HG02610 (cell line): ENCODE measurements at regions not wholly inside any gene's neighbourhood (a gene's known extent, or its start where the extent isn't known, plus 50 kb on each side); places are given as distances from the start of the nearest gene placed in this dataset.

Source experiments
- ATAC-seq: cut with Tn5 transposase; IDR thresholded peaks from one replicate; pipeline ENCODE4 v1.9.1; 2021; ENCODE audit warnings: mild to moderate bottlenecking, moderate library complexity; ENCODE audit not compliant: unreplicated experiment

DNA sequence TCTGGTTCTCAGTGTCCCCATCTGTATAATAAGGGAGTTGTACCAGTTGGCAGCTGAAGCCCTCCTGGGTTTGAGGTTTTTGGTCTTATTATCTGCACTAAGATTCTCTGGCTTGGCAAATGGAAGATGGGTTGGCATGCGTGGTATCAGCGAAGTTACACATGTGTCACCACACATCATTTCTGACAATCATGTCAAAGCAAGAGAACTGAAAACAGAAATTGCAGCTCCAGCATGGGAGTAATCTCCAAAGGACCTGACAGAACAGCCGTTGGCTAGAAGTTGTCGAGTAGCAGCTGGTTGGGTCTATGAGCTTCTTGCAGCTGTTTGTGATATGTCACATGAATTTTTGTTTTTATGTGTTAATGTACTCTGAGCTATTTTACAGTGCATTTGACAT, 317.4 kb downstream of the SLC4A3 start:
- no peak for ATAC-seq

DNA sequence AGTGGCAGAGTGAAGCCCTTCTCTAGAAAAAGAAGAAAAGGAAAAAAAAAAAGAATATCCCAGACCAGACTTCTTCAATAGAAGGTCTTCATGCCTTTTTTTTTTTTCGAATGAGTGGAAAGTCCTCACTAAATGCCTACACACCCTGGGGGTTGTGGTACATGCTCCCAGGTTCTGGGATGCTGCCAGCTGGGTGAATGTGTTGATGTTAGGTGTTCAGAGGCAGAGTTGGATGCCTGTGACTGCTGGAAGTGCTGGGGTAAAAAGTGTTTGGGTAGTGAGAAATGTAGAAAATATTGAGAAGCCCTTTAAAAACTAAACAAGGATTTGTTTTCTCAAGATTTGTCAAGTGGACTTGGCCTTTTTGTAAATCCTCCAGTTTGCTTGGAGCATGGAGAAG, 318.6 kb downstream of the SLC4A3 start:
- no peak for ATAC-seq

DNA sequence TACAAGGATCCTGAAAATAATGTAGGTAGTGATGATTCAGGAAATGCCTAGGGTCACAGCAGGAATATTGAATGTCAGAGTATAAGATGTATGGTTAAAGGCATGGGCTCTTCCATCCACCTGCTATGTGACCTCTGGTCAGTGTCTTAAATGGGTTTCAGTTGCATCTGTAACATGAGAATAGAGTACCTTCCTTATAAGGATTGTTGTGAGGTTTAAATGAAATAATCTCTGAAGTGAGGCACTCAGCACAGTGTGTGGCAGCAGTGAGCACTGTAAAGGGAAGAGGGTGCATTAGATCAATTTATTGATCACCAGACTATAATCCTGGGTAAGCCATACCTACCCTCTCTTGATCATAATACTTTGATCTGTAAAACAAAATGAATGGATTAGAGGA, 319.1 kb downstream of the SLC4A3 start:
- no peak for ATAC-seq

- no peak for ATAC-seq
Measured at GRCh38 chr2:219947575-219947974, 320.1 kb downstream of the SLC4A3 start.

DNA sequence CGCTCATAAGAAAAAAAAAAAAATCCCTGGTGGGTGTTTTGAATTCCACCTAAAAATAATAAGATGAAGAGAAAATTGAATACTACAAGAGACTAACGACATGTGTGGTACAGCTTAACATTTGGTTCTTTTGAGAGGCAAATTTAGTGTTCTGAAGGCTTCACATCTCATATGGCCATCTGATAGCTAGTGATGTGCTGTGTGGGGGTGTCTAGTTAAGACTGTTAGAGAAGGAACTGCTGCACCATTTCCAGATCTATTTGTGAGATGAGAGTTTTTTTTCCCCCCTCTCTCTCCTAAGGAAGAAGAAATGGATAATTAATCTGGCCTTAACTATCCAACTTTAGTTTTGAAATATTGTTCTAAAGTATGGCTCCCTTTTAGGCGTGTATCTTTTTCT, 321.6 kb downstream of the SLC4A3 start:
- no peak for ATAC-seq

GRCh38 chr2:219951099-219951498, 323.7 kb downstream of the SLC4A3 start:
- no peak for ATAC-seq

DNA sequence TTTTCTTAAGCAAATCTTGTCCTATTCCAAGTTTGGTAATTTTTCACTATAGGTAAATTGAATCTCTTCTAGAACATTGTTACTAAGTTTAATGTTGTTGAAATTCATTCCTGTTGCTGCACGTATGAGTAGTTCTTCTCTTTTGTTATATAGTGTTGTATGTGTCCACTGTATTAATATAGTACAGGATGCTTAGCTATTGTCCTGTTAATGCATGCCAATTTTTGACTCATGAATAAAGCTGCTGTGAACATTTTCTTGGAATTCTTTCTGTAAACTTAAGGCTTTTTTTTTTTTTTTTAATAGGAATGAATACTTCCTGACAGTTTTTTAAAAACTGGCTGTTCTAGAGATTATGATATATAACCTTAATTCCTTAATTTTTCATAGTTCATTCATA, 326.9 kb downstream of the SLC4A3 start:
- ATAC-seq, result no peak

- ATAC-seq, result no peak
Measured at GRCh38 chr2:219957820-219958219, 330.4 kb downstream of the SLC4A3 start.

DNA sequence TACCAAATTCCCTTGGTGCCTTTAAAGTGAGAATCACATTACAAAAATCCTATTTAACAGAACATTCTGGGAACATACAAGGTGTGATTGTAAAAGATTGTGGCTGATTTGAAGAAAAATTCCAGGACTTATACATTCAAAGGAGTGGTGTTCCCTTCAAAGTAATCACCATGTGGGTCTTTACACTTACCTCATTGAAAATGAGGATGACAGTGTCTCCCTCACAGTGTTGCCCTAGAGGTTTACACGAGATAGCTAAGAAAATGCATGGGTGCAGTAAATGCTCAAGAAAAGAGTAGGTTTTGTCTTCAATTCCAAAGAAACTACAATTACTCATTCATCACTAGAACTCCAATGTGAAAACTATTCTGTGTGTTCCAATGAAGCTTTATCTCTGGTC, 331.5 kb downstream of the SLC4A3 start:
- ATAC-seq, result no peak

- no peak for ATAC-seq
Measured at GRCh38 chr2:219959471-219959870, 332.0 kb downstream of the SLC4A3 start.

DNA sequence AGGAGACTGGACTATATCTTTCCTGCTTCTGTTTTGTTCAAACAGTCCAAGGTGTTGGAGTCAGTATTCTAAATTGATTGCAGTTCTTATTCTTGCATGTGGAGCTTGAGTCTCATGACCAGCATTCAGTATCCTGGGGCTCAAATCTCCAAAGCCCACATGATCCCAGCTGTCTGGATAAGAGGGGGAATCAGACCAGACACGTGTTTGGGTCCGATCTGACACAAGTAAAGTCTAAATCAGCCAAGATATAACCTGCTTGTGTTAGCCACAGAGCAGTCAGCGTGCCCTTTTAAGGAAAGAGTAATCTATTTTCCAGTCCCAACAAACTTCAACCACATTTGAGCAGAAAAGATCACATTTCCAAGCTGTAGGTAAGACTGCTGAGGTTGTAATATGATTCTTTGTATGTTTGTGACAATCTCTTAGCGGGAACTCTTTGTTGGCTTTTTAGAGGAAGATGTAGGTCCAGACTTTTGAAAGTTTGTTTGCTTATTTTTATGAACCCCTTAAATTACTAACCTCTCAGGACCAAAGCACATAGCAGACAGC, 334.6 kb downstream of the SLC4A3 start:
- no peak for ATAC-seq

- no peak for ATAC-seq
Measured at GRCh38 chr2:219962801-219963200, 335.4 kb downstream of the SLC4A3 start.

GRCh38 chr2:219965287-219966194, 338.1 kb downstream of the SLC4A3 start:
- ATAC-seq, result no peak

- ATAC-seq, result no peak
Measured at GRCh38 chr2:219967247-219968245, 340.1 kb downstream of the SLC4A3 start.

GRCh38 chr2:219968685-219969345, 341.4 kb downstream of the SLC4A3 start:
- ATAC-seq, result no peak

GRCh38 chr2:219969508-219969907, 342.1 kb downstream of the SLC4A3 start:
- no peak for ATAC-seq

- no peak for ATAC-seq
Measured at GRCh38 chr2:219973136-219973535, 345.7 kb downstream of the SLC4A3 start.

GRCh38 chr2:219976871-219977270, 349.4 kb downstream of the SLC4A3 start:
- ATAC-seq, result no peak

DNA sequence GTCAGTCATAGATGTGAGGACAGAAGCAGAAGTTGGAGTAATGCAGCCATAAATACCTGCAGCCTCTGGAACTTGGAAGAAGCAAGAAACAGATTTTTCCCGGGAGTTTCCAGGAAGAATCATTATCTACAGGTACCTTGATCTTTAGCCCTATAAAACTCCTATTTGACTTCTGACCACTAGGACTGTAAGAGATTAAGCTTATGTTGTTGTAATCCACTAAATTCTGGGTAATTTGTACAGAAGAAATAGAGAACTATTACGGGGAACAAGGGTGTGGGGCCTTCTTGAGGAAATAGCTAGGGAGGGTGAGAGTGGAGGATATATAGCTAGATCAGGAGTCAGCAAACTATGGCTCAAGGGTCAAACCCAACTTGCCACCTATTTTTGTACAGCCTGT, 353.2 kb downstream of the SLC4A3 start:
- no peak for ATAC-seq

- ATAC-seq, result no peak
Measured at GRCh38 chr2:219983836-219984235, 356.4 kb downstream of the SLC4A3 start.

DNA sequence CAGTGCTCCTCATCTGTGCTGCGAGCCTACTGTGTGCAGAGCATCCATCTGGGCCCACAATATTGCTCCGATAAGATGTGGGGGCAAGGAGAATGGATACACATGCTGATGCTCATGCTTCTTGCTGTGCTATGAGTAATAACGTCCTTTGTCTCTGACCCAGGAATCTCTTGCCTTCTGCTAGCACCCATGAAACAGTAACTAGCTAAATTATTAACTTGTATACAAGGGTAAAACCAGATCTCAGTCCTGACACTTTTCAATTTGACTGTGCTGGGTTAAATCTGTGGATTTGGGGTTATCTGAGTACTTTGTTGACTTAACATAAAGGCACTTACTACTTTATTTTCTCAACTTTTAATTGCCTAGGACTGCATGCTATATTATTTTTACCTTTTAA, 357.6 kb downstream of the SLC4A3 start:
- no peak for ATAC-seq
